Suppressor macrophage (primary cell): ENCODE measurements at regions not wholly inside any gene's neighbourhood (a gene's known extent, or its start where the extent isn't known, plus 50 kb on each side); places are given as distances from the start of the nearest gene placed in this dataset.

ENCODE experiments used
- DNase-seq, 4 experiments: peaks; one replicate each; pipeline ENCODE4 v3.0.0-alpha.2; 2020 to 2022

GRCh38 chr16:6918646-6919045 lies 414.0 kb upstream of the RBFOX1 start:
- no peak for DNase-seq

- DNase-seq, result no peak
These were observed 415.7 kb upstream of the RBFOX1 start for GRCh38 chr16:6916946-6917345.

GRCh38 chr16:6913566-6913965 lies 419.1 kb upstream of the RBFOX1 start:
- DNase-seq, result no peak

- no peak for DNase-seq
These were observed 422.3 kb upstream of the RBFOX1 start for GRCh38 chr16:6910301-6910700.

GRCh38 chr16:6905601-6906000 lies 427.0 kb upstream of the RBFOX1 start:
- DNase-seq, result no peak

- DNase-seq, result no peak
These were observed 429.0 kb upstream of the RBFOX1 start for GRCh38 chr16:6903671-6904070.

- DNase-seq, result no peak
These were observed 433.7 kb upstream of the RBFOX1 start for GRCh38 chr16:6898896-6899295.

- DNase-seq, result peak in 1 of 4 experiments; percentile 6
These were observed 434.7 kb upstream of the RBFOX1 start for GRCh38 chr16:6897876-6898485.

GRCh38 chr16:6892966-6893365 lies 439.7 kb upstream of the RBFOX1 start:
- DNase-seq, result no peak

GRCh38 chr16:6891496-6891895 lies 441.1 kb upstream of the RBFOX1 start:
- DNase-seq, result no peak

GRCh38 chr16:6888531-6888930 lies 444.1 kb upstream of the RBFOX1 start:
- DNase-seq, result no peak

- DNase-seq, result no peak
These were observed 448.6 kb upstream of the RBFOX1 start for GRCh38 chr16:6884002-6884401.

- DNase-seq, result no peak
These were observed 452.4 kb upstream of the RBFOX1 start for GRCh38 chr16:6880263-6880662.

- peak; percentile 52 to 91 (median 71) for DNase-seq
These were observed 468.0 kb upstream of the RBFOX1 start for GRCh38 chr16:6864671-6865070.

GRCh38 chr16:6864244-6864643 lies 468.4 kb upstream of the RBFOX1 start:
- DNase-seq, result no peak

GRCh38 chr16:6863135-6863534 lies 469.5 kb upstream of the RBFOX1 start:
- no peak for DNase-seq

GRCh38 chr16:6861815-6862477 lies 470.7 kb upstream of the RBFOX1 start:
- no peak for DNase-seq

GRCh38 chr16:6861135-6861814 lies 471.4 kb upstream of the RBFOX1 start:
- no peak for DNase-seq

- DNase-seq, result no peak
These were observed 475.1 kb upstream of the RBFOX1 start for GRCh38 chr16:6857575-6857974.

GRCh38 chr16:6856578-6856977 lies 476.1 kb upstream of the RBFOX1 start:
- DNase-seq, result no peak

GRCh38 chr16:6853565-6853964 lies 479.1 kb upstream of the RBFOX1 start:
- no peak for DNase-seq

GRCh38 chr16:6852643-6853225 lies 479.9 kb upstream of the RBFOX1 start:
- DNase-seq, result no peak

- DNase-seq, result no peak
These were observed 486.2 kb upstream of the RBFOX1 start for GRCh38 chr16:6846452-6846851.

- DNase-seq, result no peak
These were observed 491.3 kb upstream of the RBFOX1 start for GRCh38 chr16:6841392-6841791.
